Stimulated activated CD4-positive, alpha-beta T cell treated with anti-CD3 and anti-CD28 coated beads, Interleukin-4, amount 100 ng/mL, for 48 hours (primary cell): ENCODE measurements at regions not wholly inside any gene's neighbourhood (a gene's known extent, or its start where the extent isn't known, plus 50 kb on each side); places are given as distances from the start of the nearest gene placed in this dataset.
"Not testable (repeated sequence)": the region's sequence is repeated elsewhere in the genome, so short reads cannot be mapped to it uniquely, and the experiment has no call there.

Experiments
- DNase-seq, 2 donors: peaks; one replicate each; pipeline ENCODE4 v3.0.0-alpha.2; 2020; ENCODE audit warnings: low read depth in 2 of 2

GRCh38 chr20:12577213-12577612 lies 431.6 kb upstream of the SPTLC3 start:
- no peak for DNase-seq

- DNase-seq, result no peak
These were observed 427.0 kb upstream of the SPTLC3 start for GRCh38 chr20:12581644-12582289.

- DNase-seq, result not testable (repeated sequence)
These were observed 426.1 kb upstream of the SPTLC3 start for GRCh38 chr20:12582710-12583109.

GRCh38 chr20:12591949-12592470 lies 416.8 kb upstream of the SPTLC3 start:
- DNase-seq, result no peak

GRCh38 chr20:12592756-12593155 lies 416.0 kb upstream of the SPTLC3 start:
- no peak for DNase-seq

- no peak for DNase-seq
These were observed 415.4 kb upstream of the SPTLC3 start for GRCh38 chr20:12593342-12593873.

GRCh38 chr20:12594410-12595088 lies 414.2 kb upstream of the SPTLC3 start:
- no peak for DNase-seq

- DNase-seq, result no peak
These were observed 412.9 kb upstream of the SPTLC3 start for GRCh38 chr20:12595841-12596240.

GRCh38 chr20:12596863-12597262 lies 411.9 kb upstream of the SPTLC3 start:
- DNase-seq, result no peak

GRCh38 chr20:12597551-12597950 lies 411.2 kb upstream of the SPTLC3 start:
- no peak for DNase-seq

GRCh38 chr20:12598894-12599293 lies 409.9 kb upstream of the SPTLC3 start:
- DNase-seq, result no peak

- DNase-seq, result no peak
These were observed 409.3 kb upstream of the SPTLC3 start for GRCh38 chr20:12599494-12599893.

- no peak for DNase-seq
These were observed 403.0 kb upstream of the SPTLC3 start for GRCh38 chr20:12605751-12606150.

GRCh38 chr20:12610871-12611270 lies 397.9 kb upstream of the SPTLC3 start:
- no peak for DNase-seq

- no peak for DNase-seq
These were observed 394.0 kb upstream of the SPTLC3 start for GRCh38 chr20:12614764-12615163.

- DNase-seq, result no peak
These were observed 391.7 kb upstream of the SPTLC3 start for GRCh38 chr20:12617076-12617475.

GRCh38 chr20:12623870-12624269 lies 384.9 kb upstream of the SPTLC3 start:
- DNase-seq, result no peak

- DNase-seq, result no peak
These were observed 381.3 kb upstream of the SPTLC3 start for GRCh38 chr20:12627485-12627884.

GRCh38 chr20:12638633-12639312 lies 370.0 kb upstream of the SPTLC3 start:
- no peak for DNase-seq

- DNase-seq, result no peak
These were observed 368.5 kb upstream of the SPTLC3 start for GRCh38 chr20:12640251-12640650.

GRCh38 chr20:12641619-12642018 lies 367.2 kb upstream of the SPTLC3 start:
- no peak for DNase-seq

GRCh38 chr20:12644461-12644860 lies 364.3 kb upstream of the SPTLC3 start:
- DNase-seq, result no peak

- DNase-seq, result no peak
These were observed 359.5 kb upstream of the SPTLC3 start for GRCh38 chr20:12649234-12649633.
